Panc1 (cell line): ENCODE measurements at regions not wholly inside any gene's neighbourhood (a gene's known extent, or its start where the extent isn't known, plus 50 kb on each side); places are given as distances from the start of the nearest gene placed in this dataset.

ENCODE experiments used
- ATAC-seq: fragments of 200-7000 bp; cut with Tn5 transposase; 2 replicates; pipeline ENCODE4 v1.9.1; 2020; ENCODE audit warnings: mild to moderate bottlenecking, moderate library complexity
- BruUV-seq: library from RNA; stranded (reverse); fragments of 400-500 nt; replicated peaks from 2 replicates; lab custom pipeline; 2021; lab: Mats Ljungman, UMichigan
- CTCF ChIA-PET: fragments of 300-600 bp; sonication (Branson Sonifier 250); formaldehyde crosslinking; loops from one replicate; lab custom pipeline; 2022; ENCODE audit warnings: antibody characterized with exemption; lab: Charles Lee
- POLR2A ChIA-PET: fragments of 300-600 bp; sonication (Branson Sonifier 250); formaldehyde crosslinking; loops from one replicate; lab custom pipeline; 2022; ENCODE audit warnings: antibody characterized with exemption; lab: Charles Lee
- DNase-seq: peaks from one replicate; pipeline ENCODE4 v3.0.0-alpha.2; 2010; ENCODE audit warnings: low read depth, low spot score
- H3K27ac ChIP-seq: 2 replicates; pipeline ENCODE4 v1.5.1; 2011; ENCODE audit warnings: mild to moderate bottlenecking, low read length, inconsistent platforms
- H3K27me3 ChIP-seq: fragments of 200-500 bp; sonication (Bioruptor generic); 2 replicates; pipeline ENCODE4 v1.6.0; 2014; ENCODE audit warnings: low read length, inconsistent platforms; ENCODE audit not compliant: control insufficient read depth, insufficient read depth
- H3K36me3 ChIP-seq: fragments of 200-500 bp; sonication (Bioruptor generic); 2 replicates; pipeline ENCODE4 v1.5.1; 2014; ENCODE audit warnings: inconsistent platforms, mild to moderate bottlenecking, low read length, moderate library complexity; ENCODE audit not compliant: control insufficient read depth, insufficient read depth
- H3K4me1 ChIP-seq: 2 replicates; pipeline ENCODE4 v1.5.1; 2011; ENCODE audit warnings: inconsistent platforms, mild to moderate bottlenecking, low read length, moderate library complexity; ENCODE audit not compliant: control insufficient read depth, insufficient read depth
- H3K4me3 ChIP-seq, 2 experiments: 2 replicates each; pipeline ENCODE4 v1.5.1; 2011 to 2012; ENCODE audit warnings: low read depth in 2 of 2, low read length in 2 of 2, mild to moderate bottlenecking in 2 of 2, inconsistent platforms in 1 of 2, moderate library complexity in 1 of 2
- H3K9me3 ChIP-seq: fragments of 200-500 bp; sonication (Bioruptor generic); 2 replicates; pipeline ENCODE4 v1.5.1; 2014; ENCODE audit warnings: low read depth, mild to moderate bottlenecking, inconsistent platforms, low read length, moderate library complexity; ENCODE audit not compliant: control insufficient read depth, insufficient read depth
- CTCF ChIP-seq: fragments of 450-650 bp; IDR thresholded peaks from 2 replicates; pipeline ENCODE4 v1.5.1; 2017; ENCODE audit warnings: mild to moderate bottlenecking
- POLR2AphosphoS5 ChIP-seq: IDR thresholded peaks from 2 replicates; pipeline ENCODE4 v1.6.1; 2012; ENCODE audit warnings: mild to moderate bottlenecking, low read depth, low read length, moderate library complexity
- REST ChIP-seq, 2 experiments: IDR thresholded peaks; 2 replicates each; pipeline ENCODE4 v1.6.1; 2011 to 2012; ENCODE audit warnings: low read depth in 2 of 2, control low read depth in 1 of 2, low read length in 1 of 2, mild to moderate bottlenecking in 1 of 2, moderate library complexity in 1 of 2; ENCODE audit not compliant: insufficient read depth in 1 of 2
- SIN3A ChIP-seq: IDR thresholded peaks from 2 replicates; pipeline ENCODE4 v1.6.1; 2012; ENCODE audit warnings: low read depth, mild to moderate bottlenecking, low read length, moderate library complexity, borderline replicate concordance; ENCODE audit not compliant: insufficient read depth
- TCF7L2 ChIP-seq: IDR thresholded peaks from 2 replicates; pipeline ENCODE4 v1.6.1; 2011; ENCODE audit warnings: mild to moderate bottlenecking, low read depth, low read length, inconsistent platforms
- in situ Hi-C: cut with HindIII; loops from 2 replicates; pipeline ENCODE4 v1.10.0; 2016; ENCODE audit warnings: low sequenced_read_pairs, low pct_unique_long_range_greater_than_20kb
- intact Hi-C: fragments of 100-400 bp; cut with micrococcal nuclease; formaldehyde crosslinking; loops from one replicate; pipeline ENCODE4 v1.10.0; 2022; ENCODE audit not compliant: unreplicated experiment

DNA sequence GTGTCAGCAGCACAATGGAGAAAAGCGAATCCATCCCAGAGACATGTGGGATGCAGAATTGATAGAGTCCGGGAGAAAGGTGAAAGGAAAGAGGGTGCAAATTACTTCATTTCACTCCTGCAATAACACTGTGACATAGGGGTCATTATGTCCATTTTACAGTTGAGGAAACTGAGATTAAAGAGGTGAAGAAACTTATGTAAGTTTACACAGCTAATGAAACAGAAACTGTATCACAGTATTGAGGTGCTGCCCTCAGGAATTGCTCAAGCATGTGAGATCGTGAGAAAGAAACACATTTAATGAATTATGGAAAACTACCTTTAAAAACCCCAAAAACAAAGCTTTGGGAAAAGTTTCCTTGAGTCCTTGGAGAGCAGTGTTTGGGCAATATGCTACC lies 103.6 kb upstream of the PFN2 start:
- ChIA-PET POLR2A (no interaction called here), CTCF (no interaction called here)
- BruUV-seq = no TSS peak
- Histone ChIP-seq H3K4me1 (peaks cover 30% of the 10 kb centered on the region), H3K9me3 (peaks cover 24% of the 10 kb centered on the region), H3K4me3 (peak overlapping the region in 1 of 2 experiments; percentile 21; a peak in 2 of 4 replicates), H3K27me3 (no peaks in the 10 kb centered on the region), H3K36me3 (no peaks in the 10 kb centered on the region), H3K27ac (peak overlapping the region; percentile 63)
- no peak for DNase-seq
- TF ChIP-seq SIN3A = no peak
- no peak for TF ChIP-seq REST (IDR thresholded peaks at IDR 0.05; ENCODE audit: insufficient read depth in 1 of 2, low read depth in 2 of 2, low read length in 1 of 2)
- TF ChIP-seq CTCF = no peak
- no peak for TF ChIP-seq TCF7L2
- no peak for TF ChIP-seq POLR2AphosphoS5
- intact Hi-C loops (no loop called here), in situ Hi-C loops (no loop called here)
- ATAC-seq = no peak

DNA sequence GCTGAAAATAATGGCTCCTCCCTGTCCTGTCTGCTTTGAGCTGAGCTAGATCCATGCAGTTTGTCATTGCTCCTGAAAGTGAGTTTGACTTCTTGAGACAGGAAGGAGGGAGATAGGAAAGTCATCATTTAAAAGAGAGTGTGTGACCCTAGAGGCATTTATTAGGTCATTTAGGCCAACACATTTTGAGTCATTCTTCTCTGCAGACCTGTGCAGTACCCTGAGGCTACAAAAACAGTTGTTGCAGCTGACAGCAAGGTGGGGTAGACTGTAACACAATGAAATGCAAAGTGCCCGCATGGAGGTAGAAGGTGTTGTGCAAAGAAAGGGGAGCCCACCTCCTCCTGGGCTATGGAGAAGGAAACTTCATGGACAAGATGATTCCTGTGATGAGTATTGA lies 102.8 kb upstream of the PFN2 start:
- intact Hi-C loops (no loop called here), in situ Hi-C loops (no loop called here)
- Histone ChIP-seq H3K4me1 (peaks cover 23% of the 10 kb centered on the region), H3K4me3 (no peak overlapping the region), H3K27ac (no peak overlapping the region; the same call in 1 of the 2 replicates), H3K27me3 (no peaks in the 10 kb centered on the region), H3K36me3 (no peaks in the 10 kb centered on the region), H3K9me3 (peaks cover 24% of the 10 kb centered on the region)
- ChIA-PET CTCF (no interaction called here), POLR2A (no interaction called here)
- ATAC-seq (peak; percentile 26), DNase-seq (no peak)
- TF ChIP-seq CTCF (no peak), TCF7L2 (no peak)
- no TSS peak for BruUV-seq
